ENCODE measurements at regions not wholly inside any gene's neighbourhood (a gene's known extent, or its start where the extent isn't known, plus 50 kb on each side); places are given as distances from the start of the nearest gene placed in this dataset.

- no peak for TF ChIP-seq EZH2 (IDR thresholded peaks at IDR 0.05; ENCODE audit: borderline replicate concordance, low read length)
- peak in 1 of 2 donors; percentile 26 for TF ChIP-seq CTCF (conservative IDR thresholded peaks at IDR 0.05 in 1 of 2, IDR thresholded peaks at IDR 0.05 in 1 of 2; ENCODE audit: extremely low read depth in 1 of 2, insufficient read depth in 1 of 2, low read depth in 1 of 2, low read length in 2 of 2)
Observed at GRCh38 chr1:14128096-14128495, 428.1 kb downstream of the PRDM2 start.

All from mammary epithelial cell (primary cell).